NCI-H1105 treated with DMSO at 0.1 percent for 48 hours (cell line): ENCODE measurements at regions not wholly inside any gene's neighbourhood (a gene's known extent, or its start where the extent isn't known, plus 50 kb on each side); places are given as distances from the start of the nearest gene placed in this dataset.

Source experiments
- DNase-seq: peaks from one replicate; lab custom pipeline; 2025; lab: John Stamatoyannopoulos, UW

DNA sequence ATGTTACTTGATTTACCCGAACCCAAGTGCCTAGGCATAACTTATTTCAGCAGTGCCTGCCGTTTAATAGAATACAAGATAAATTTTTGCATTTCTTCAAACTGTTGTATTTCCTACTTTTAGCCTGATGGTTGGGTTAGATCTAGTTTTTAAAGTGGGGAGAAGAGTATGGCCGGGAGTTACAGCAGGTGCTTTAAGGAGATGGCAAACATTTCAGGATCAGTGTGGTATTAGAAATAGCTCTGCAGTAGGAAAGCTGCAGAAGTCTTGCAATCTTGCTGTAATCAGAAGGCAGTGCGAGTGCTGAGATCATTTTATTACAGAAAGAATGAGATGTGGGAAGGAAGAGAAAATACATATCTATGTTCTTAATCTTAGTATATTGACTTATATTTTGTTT lies 977.8 kb upstream of the TENM3 start:
- DNase-seq, result no peak

DNA sequence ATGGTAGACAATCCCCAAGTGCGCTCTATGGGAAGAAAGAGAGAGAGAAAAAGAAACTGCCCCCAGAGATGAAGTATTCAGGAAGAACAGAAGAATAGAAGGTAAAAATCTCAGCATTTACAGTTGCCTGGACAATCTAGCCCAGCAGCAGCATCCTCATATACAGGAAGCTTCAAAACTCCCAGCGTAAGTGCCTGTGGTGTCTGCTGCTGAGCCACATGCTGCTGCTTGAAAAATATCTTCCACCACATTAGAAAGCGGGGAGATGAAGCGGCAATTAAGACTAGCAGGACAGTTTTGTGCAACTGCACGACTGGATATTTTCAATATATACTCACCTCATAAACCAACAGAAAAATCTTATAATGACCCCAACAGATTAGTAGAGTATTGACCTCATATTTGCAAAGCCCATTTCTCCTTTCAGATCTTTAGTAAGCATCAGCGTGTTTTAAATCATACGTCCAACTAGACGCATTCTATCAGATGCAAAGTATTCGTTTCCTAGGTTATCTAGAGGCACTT lies 972.0 kb upstream of the TENM3 start:
- DNase-seq, result no peak

DNA sequence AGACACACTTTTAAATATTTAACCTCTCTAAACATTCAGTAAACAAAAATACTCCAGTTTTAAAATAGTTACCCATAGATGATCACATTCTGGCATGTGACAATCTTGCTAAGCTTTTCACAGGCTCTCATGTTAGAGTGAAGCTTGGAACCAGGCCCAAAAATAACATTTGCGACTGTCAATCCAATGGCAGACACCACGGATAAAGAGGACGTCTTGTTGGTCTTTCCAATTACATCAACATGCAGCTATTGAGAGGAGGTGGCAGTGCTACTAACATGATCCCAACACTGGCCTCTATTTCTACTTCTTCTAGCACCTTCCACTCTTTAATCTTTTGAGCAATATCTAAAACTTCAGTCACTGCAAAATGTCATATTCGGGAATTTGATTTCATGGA lies 970.8 kb upstream of the TENM3 start:
- DNase-seq, result no peak

DNA sequence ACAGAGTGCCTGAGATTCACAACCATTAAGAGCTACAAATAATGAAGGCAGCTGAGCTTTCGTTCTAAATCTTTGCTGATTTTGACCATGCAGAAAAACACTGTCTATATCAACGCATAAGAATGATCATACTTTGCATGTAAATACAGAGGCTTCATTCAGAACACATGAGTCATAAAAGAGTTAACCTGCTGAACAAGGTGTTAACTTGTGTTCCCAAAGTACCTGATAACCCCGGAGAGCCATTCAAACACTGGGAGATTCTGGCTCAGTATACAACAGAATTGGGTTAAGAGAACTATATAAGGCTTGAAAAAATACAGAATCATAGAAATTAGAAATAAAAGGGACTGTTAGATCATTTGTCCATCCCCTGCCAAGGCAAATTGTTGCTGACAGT lies 964.3 kb upstream of the TENM3 start:
- no peak for DNase-seq

DNA sequence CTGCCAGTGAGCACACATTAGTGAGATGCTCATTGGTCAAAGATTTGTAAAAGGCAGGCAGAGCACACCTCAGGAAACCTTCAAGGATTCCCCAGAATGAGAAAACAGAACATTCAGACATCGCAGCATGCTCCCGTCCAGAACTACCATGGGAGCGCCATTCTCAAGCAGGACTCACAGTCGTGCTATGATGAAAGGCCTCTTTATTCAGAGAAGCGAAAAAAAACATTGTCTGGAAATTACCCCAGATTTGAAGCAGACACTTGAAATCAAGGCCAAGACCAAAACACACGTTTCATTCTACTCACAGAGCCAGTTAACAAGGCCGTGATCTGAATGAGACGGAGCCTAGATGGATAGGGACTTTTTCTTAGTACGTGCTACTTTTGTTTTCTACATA lies 961.8 kb upstream of the TENM3 start:
- no peak for DNase-seq

DNA sequence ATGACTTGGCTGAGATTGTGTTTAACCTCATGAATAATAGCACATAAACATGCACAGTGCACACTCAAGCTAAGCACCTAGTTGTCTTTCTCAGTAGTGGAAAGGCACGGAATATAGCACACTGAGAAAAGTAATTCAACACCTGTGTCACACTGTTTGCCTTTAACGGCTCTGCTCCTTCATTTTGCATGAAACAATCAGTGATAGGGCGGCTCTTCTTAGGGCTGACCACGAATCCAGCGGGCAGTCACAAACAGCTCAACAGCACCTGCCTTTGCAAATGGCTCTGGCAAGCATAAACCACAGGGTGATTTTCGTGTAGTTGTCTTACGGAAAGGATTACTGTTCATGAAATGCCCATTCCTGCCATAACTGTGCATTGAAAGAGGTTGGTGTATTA lies 954.0 kb upstream of the TENM3 start:
- peak; percentile 72 for DNase-seq

DNA sequence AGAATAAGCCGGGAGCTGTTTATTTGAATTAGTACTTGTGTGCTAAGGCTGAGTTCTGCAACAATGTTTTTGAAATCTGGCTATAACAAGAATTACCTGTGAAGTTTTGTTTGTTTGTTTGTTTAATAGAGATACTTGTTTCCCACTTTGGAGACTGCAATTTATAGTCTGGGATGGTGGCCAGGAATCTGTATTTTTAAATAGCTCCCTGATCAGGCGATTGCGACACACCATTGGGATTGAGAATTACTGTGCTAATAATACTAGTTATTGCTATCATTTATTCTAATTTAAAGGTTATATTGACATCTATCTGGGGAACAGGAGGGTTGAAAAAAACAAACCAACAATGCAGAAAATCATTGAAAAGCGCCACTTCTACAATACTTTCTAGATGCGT lies 951.6 kb upstream of the TENM3 start:
- DNase-seq, result no peak

DNA sequence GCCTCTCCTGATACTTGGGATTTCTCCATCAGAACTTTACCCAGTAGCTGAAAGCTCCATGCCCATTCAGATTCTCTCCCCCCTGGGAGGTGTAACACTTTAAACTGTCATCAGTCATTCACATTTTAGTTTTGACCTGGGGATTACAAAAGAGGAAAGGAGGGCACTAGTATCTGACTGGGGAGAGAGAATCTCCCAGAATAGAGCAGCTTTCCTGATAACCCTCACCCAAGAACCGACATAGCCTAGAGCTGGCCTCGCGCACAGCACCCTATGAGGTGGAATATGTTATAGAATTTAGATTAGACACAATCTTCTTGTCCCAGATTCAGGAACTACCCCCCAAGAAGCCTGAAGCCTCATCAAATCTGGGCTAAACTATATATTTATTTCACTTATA lies 950.2 kb upstream of the TENM3 start:
- no peak for DNase-seq

DNA sequence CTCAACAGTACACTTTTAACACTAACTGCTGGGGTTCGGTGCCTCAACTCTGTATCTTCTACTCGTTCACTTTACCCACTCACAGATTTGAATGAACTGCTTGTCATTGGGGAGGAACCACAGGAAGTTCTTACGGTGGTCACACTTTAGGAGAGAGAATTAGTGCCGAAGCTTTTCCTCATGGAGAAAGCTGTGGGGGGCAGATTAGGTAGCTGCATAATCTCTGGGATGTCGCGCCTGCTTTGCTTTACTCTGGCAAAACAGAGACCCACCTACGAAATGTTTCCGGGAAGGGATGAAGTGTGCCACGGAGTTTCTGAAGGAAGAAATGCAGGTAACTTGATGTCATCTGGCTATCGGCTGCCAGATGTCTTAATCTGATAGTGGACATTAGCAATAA lies 949.7 kb upstream of the TENM3 start:
- DNase-seq, result no peak

DNA sequence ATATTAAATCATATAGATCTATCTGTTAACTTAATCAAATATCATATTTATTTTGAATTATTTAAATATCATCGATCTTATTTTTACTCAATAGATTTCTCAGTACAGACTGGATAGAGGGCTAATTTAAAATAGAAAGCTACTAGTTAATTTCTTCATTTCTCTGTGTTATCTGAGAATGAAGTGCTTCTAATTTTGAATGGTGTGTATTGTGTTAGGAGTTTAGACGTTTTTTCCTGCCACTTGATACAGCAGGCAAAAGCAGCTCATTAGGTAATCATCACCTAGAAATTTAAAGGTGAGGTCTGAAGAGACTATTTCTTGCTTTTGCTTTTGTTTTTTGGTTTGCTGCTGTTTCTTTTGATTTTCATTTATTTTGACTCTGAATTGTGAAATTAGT lies 948.8 kb upstream of the TENM3 start:
- peak; percentile 16 for DNase-seq

DNA sequence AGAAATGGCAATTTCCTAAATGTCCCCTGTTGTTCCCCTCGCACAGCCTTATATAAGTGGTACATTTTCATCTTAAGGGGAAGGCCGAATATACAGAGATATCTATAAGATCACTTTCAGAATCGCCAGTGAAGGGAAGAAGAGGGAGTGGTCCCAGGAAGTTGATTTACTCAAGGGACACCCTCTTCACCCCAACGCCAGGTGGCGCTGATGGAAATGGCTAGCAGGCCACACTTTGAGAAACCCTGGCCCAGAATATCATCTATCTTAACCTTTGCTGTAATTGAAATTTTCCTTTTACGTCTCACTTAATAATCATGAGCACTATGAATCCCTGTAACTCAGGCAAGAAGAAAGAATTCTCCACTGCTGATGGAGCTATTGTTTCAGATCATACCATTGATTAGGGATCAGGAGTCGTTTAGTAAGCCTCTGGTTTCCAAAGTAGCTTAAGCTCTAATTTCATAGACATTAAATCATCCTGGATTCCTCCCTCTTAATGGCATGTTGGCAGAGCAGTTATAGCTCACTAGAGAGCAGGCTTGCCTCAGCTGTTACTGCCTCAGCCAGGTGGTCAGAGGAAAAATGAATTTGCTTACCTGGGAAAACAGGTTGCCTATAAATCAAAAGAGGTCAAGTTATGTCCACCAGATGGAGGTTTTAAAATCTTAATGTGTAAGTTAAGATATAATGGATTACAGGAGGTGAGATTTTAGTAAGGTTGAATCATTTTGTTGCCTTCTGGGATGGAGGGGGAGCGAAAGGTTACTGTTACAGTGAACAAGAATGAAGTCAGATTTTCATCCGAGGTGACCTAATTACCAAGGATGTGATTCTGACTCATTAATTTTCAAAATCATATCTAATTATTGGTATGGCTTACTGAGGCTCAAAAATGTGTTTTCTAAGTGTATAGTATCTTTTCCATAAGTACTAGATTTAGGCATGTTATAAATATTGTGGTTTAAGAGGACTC lies 941.2 kb upstream of the TENM3 start:
- DNase-seq, result peak; percentile 78

DNA sequence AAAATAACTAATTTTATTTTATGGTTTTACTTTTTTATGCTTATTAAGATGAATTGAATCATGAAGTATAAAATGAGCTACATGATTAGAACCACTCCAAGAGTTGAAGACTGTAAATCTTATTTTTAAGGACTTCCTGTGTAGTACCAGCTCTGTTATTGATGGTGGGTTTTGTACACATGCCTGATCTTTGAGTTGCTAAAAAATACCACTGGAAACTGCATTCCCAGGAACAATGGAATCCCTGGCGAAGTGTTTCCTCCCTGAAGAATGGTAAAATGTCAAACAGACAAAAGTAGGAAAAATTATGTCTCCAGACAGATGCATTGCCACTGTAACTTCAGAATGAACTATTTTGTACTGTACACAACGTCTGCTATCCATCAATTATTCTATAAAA lies 935.4 kb upstream of the TENM3 start:
- no peak for DNase-seq

DNA sequence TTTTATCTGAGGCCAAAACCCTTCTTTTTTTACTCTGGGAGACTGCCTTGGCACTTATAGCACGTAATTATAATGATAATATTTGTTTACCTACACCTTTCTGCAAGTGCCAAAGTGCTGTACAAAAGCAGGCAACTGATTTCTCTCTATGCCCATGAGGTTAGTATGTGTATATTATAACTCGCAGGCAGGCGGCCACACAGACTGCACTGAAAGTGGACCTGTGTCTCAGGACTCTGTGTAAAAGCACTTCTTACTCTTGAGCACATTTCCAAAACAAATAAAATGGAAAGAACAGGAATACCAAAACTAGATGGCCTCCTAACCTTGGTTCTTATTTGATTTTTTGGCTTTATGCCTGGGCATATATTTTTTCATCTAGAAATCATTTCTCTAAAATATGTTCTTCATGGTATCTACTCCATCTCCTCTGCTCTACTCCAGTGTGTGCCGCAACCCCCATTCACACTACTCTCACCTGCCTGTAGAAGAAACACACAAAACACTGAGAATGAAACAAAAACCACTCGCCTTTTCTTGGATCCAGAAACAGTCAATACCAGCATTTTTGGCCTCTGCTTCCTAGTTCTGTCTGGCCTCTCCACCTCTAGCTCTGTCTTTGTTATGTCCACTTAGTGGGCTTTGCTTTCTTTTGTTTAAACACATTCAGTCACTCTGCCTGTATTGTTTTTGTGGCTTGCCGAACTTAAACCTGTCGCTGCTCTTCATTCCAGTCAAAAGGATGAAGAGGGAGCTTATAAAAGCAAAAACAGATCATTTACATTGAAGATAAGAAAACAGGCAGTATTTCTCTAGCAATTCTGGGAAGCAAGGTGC lies 934.5 kb upstream of the TENM3 start:
- DNase-seq, result peak; percentile 67

DNA sequence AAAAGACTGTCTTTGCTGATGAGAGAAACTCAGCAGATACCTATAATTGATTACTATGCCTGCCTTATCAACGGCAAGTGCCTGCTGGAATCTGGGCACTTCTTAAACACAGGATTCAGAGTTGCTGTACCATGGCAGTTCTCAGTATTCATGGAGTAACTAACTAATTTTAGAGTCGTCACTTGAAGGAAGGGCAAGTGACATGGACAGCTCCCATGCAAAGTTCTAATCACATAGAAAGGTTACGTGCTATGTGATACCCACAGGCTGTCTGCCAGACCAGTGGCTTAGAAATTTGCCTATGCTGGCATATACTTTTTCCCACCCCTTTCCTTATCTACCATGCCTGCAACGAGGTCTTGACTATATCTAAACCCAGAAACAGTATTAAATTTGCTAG lies 931.1 kb upstream of the TENM3 start:
- DNase-seq, result no peak

DNA sequence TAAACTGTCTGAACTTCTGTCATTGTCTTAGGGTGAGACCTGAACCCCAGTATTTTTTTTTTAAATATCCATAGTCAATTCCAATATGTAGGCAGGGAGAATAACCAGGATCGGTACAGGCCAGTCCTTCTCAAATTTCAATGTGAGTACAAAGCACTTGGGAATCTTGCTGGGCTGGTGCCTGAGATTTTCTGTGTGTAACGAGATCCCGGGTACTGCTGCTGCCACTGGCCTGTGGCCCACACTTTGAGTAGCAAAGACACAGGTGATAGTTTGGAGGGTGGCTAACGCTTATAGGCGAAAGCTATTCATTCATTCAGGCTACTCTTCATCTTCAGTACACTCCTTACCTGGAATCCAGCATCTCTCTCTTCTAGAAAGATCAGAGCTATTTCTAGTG lies 923.6 kb upstream of the TENM3 start:
- peak; percentile 12 for DNase-seq

DNA sequence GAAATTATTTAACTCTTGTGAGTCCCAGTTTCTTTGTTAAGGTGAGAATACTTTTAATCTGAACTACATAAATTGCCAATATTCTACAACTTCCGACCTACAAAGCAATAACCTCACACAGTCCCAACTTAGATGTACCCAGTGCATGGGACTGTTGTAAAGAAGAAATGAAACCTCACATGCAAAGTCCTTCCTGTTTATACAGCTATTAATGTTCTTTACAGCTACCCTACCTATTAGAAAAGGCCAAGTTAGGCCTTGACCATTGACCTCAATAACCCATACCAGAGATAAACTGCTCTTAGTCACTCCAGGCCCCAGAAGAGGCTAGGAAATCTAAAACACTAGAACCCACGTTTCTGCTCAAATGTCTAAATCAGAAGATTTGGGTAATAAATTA lies 920.1 kb upstream of the TENM3 start:
- DNase-seq, result no peak

DNA sequence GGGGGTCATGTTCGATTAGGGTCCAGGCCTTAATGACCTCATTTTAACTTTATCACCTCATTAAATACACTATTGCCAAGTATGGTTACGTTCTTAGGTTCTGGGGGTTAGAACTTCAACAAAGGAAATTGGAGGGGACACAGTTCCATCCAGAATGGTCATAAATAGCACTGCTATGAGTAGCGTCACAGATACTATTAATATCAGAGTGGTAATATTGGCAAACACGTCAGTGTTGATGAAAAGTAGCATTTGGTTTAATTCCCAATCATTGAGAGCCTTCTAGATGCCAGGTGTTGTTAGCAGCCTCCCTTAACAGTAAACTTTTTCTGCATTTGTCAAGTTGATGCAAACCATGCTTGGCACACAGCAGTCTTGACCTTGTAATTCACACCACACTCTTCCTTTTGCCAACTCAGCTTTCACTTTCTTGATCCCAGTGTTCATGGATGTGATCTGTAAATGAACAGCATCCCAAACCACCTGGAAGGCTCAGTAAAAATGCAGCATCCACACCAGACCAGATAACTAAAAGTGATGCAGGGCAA lies 912.5 kb upstream of the TENM3 start:
- no peak for DNase-seq

DNA sequence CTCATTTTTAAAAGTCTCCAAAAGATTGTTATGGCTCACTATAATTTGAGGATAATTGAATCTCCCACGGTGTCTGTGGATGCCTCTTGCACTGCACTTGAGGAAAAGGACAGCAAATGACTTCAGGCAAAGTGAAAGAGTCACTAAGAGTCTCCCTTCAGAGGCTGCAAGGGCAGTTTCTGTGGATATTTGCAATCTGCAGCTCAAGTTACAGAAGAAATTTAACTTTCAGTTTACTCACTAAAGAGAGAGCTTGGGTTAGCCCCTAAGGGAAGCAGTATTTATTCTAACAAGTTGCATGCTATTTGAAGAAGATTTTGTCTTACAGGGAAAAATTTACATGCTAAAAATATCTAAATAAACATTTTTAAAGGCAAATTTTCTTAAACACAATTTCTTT lies 912.0 kb upstream of the TENM3 start:
- DNase-seq, result no peak

DNA sequence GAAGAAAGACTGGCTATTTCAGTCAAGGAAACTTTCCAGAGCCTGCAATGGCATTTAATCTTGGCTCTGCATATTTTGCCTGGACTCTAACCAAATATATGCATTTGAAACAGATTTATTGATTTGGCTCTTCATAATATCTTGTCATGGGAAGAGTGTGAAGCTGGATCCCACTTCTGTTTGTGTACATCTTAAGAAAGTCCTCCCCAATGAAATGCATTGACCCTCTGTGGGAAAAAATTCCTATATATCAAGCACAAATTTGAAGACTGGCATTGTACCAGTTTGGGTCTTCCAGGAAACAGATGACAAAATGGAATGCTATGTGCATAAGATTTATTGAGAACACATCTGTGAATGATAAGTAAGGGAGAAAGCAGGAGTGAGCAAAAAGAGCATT lies 897.3 kb upstream of the TENM3 start:
- no peak for DNase-seq

DNA sequence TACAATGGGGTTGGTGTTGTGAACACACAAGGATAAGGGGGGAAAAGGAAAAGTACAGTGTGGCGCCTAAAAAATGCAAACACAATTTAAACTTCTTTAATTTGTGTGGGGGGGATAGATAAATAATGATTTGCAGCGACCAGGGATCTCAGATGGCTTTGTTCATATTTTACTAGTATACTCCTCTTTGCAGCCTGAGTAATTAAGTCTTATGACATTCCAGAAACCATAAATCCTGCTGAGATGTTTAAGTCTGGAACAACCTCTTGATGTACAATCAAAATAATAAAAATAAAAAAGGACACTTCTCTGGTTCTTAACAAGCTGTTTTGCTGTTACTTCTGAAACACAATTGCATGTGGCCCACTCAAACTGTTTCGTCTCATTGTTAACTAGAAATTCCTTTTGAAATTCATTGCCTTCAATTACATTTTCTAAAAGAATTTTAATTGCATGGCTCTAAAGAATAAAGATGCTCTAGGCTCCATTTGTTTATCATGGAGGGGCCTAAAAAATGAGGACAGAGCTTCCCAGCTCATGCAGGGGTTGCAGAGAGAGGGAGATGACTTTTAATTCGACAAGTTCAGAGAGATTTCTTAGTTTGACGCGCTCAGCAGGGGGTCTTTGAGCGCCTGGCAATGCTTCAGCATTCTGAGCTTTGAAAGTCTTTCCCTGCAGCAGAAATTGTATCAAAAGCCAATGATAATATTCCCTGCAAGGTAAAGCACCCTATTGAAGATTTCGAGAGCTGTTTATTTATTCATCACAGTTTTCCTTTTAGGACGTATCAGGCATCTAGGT lies 892.4 kb upstream of the TENM3 start:
- DNase-seq, result no peak

DNA sequence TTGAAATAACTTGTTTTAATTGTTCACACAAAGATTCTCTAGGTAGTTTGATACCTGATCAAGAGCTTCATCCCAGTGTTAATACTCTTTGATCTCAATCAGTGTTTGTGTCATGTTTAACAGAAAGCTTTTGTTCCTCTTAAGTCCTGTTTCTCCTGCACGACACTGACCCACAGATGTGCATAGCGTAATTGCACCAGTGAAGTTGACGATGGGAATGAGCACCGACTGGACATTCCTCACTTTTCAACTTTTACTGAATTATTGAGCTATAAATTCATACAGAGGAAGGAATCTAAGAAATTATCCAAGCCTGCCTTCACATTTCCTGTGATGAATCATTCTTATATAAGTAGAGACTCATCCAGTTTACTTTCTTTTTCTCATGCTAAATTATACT lies 878.7 kb upstream of the TENM3 start:
- no peak for DNase-seq

DNA sequence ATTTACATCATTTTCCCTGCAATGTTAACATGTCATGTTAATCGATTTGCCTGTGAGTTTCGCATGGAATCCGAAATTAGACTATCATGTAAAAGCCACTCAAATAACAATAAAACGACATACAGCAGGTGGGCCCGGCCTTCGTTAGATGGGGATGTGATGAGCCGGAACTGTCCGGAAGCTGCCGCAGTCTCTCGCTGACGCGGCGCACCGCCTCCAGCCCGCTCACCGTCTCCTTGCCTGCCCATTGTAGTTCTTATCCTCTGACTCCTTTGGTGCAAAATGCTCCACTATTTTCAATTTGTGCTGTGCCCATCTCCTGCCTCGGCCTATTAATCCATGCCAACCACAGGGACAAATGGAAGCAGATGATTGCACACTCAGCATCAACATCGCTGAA lies 877.5 kb upstream of the TENM3 start:
- DNase-seq, result no peak
